ENCODE measurements at regions not wholly inside any gene's neighbourhood (a gene's known extent, or its start where the extent isn't known, plus 50 kb on each side); places are given as distances from the start of the nearest gene placed in this dataset.

GRCh38 chr6:110528930-110529325 is 52.5 kb upstream of the SLC22A16 start:
- 91 to 97% (median 94%) methylated on average over 6 of the region's 6 CpGs for WGBS, 5 donors
- TF ChIP-seq EP300 (IDR thresholded peaks at IDR 0.05) (no peak), POLR2A (IDR thresholded peaks at IDR 0.05) (no peak), CTCF (IDR thresholded peaks at IDR 0.05) (no peak), POLR2AphosphoS5 (IDR thresholded peaks at IDR 0.05) (no peak)
- Histone ChIP-seq H3K9me3 (no peaks in the 10 kb centered on the region), H3K4me3 (no peak overlapping the region), H3K27me3 (no peaks in the 10 kb centered on the region), H3K27ac (peak overlapping the region in 1 of 5 donors; percentile 17), H3K36me3 (no peaks in the 10 kb centered on the region), H3K4me1 (peaks cover 0 to 13% (median 5%) of the 10 kb centered on the region in 4 donors)
- no peak for DNase-seq
- intact Hi-C loops (cut with DNase I; ENCODE audit: low total_unique reads), result no loop called here

DNA sequence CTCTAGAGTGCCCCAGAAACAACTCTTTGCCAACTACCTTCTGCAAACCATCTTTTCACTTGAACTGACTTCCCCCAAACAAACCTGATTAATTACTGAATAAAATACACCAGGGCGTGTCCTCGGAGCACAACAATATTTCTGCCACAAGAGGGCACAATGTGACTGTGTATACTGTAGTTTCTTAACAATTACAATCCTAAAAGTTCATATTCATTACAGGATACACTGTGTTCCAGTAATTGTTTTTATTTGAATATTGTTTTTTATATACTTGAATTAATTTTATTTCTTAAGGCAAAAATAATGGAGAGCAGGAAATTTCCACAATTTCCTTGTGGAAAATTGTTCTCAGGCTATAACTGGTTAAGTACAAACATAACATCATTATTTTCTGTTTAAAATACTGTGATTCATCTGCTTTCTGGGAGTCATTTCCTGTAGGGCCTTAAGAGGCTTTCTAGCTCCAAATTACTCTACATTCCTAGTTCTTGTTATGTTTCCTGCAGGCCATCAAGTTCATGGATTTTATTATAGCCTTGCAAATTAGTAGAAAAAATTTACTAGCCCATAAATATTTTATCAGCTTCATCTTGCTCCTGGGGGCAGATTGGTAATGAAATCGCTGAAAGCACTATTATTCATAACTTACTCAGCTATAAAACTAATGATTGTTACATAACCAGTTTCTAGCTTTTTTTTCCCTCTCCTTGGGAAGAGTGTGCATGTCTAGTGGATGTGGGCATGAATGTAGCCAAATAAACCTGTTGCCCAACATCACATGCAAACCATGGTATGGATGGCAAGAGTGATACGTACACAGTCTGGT is 51.9 kb upstream of the SLC22A16 start:
- peak; percentile 54 to 90 for DNase-seq
- intact Hi-C loops (cut with DNase I; ENCODE audit: low total_unique reads), result no loop called here
- TF ChIP-seq CTCF (IDR thresholded peaks at IDR 0.05), result peak in 5 of 7 experiments; percentile 67 to 78 (median 74)
- TF ChIP-seq POLR2A (IDR thresholded peaks at IDR 0.05), result no peak
- TF ChIP-seq EP300 (IDR thresholded peaks at IDR 0.05), result no peak
- TF ChIP-seq POLR2AphosphoS5 (IDR thresholded peaks at IDR 0.05), result peak in 1 of 3 donors; percentile 24
- Histone ChIP-seq H3K4me1 (peaks cover 0 to 13% (median 5%) of the 10 kb centered on the region in 4 donors), H3K36me3 (no peaks in the 10 kb centered on the region), H3K9me3 (no peaks in the 10 kb centered on the region), H3K27me3 (no peaks in the 10 kb centered on the region), H3K27ac (peak overlapping the region in 1 of 5 donors; percentile 17), H3K4me3 (no peak overlapping the region)
- 23 to 27% (median 24%) methylated on average over 4 of the region's 4 CpGs for WGBS, 5 donors

GRCh38 chr6:110527516-110527915 is 51.1 kb upstream of the SLC22A16 start:
- H3K36me3 ChIP-seq, result no peaks in the 10 kb centered on the region
- peaks cover 0 to 13% (median 5%) of the 10 kb centered on the region in 4 donors for H3K4me1 ChIP-seq
- WGBS, 5 donors, result 79 to 85% (median 82%) methylated on average over 4 of the region's 4 CpGs
- H3K4me3 ChIP-seq, result no peak overlapping the region
- no peak for DNase-seq
- H3K27ac ChIP-seq, result no peak overlapping the region
- no peaks in the 10 kb centered on the region for H3K27me3 ChIP-seq
- TF ChIP-seq POLR2AphosphoS5 (IDR thresholded peaks at IDR 0.05), result no peak
- TF ChIP-seq EP300 (IDR thresholded peaks at IDR 0.05), result no peak
- no peak for TF ChIP-seq POLR2A (IDR thresholded peaks at IDR 0.05)
- TF ChIP-seq CTCF (IDR thresholded peaks at IDR 0.05), result no peak
- no peaks in the 10 kb centered on the region for H3K9me3 ChIP-seq
- intact Hi-C loops (cut with DNase I; ENCODE audit: low total_unique reads), result no loop called here

GRCh38 chr6:110526726-110527125 is 50.3 kb upstream of the SLC22A16 start:
- no peaks in the 10 kb centered on the region for H3K36me3 ChIP-seq

More at GRCh38 chr6:110526726-110527125, 50.3 kb upstream of the SLC22A16 start:
- no peaks in the 10 kb centered on the region for H3K27me3 ChIP-seq
- H3K9me3 ChIP-seq, result no peaks in the 10 kb centered on the region
- H3K4me1 ChIP-seq, result peaks cover 0 to 13% (median 5%) of the 10 kb centered on the region in 4 donors
- no peak for DNase-seq
- 52 to 71% (median 61%) methylated on average over 3 of the region's 3 CpGs for whole genome bisulfite sequencing, 5 donors
- intact Hi-C loops (cut with DNase I; ENCODE audit: low total_unique reads), result no loop called here
- H3K27ac ChIP-seq, result no peak overlapping the region
- H3K4me3 ChIP-seq, result no peak overlapping the region
- no peak for TF ChIP-seq CTCF (IDR thresholded peaks at IDR 0.05)
- TF ChIP-seq EP300 (IDR thresholded peaks at IDR 0.05), result no peak
- TF ChIP-seq POLR2A (IDR thresholded peaks at IDR 0.05), result no peak
- TF ChIP-seq POLR2AphosphoS5 (IDR thresholded peaks at IDR 0.05), result no peak
